ENCODE measurements at regions not wholly inside any gene's neighbourhood (a gene's known extent, or its start where the extent isn't known, plus 50 kb on each side); places are given as distances from the start of the nearest gene placed in this dataset.

DNA sequence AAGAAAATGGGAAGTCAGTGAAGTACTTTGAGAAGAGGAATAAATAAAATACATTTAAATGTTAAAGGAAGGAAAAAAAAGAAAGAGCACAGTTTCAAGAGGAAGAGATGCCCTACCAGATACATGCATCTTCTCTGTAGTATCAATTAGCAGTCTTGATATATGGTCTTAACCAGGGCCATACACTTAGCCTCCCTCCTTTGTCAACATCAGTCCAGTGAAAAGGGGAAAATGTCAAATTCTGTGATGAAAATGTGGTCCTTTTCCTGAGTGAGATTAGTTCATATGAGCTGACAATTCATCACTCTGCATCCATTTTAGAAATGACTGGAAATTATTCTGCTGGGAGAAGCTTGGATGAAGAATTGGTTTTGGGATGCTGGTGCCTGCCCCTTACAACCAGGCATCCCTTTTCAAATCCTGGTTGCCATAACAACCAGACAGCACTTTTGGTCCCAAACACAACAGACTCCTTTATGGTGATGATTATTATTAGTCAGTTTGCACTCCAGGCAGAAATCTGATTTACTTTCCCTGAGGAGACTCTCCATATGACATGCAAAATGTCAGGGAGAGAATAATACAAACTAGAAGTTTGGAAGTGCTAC, 933.6 kb upstream of the CDH8 start:
- H3K27me3 ChIP-seq (ENCODE audit: insufficient read depth, low read length) = no peaks in the 10 kb centered on the region
- H2BK12ac ChIP-seq (ENCODE audit: insufficient read length, low read depth, low read length) = no peak overlapping the region
- no peak overlapping the region for H3K56ac ChIP-seq (ENCODE audit: insufficient read length, low read depth, low read length)
- H3K4me2 ChIP-seq (ENCODE audit: insufficient read depth, insufficient read length, low read length) = no peak overlapping the region
- DNase-seq = no peak
- H3K9me3 ChIP-seq (ENCODE audit: control insufficient read depth, low read depth, low read length) = no peaks in the 10 kb centered on the region
- no peaks in the 10 kb centered on the region for H3K23me2 ChIP-seq (ENCODE audit: insufficient read length, low read depth, low read length, poor library complexity, severe bottlenecking)
- H4K8ac ChIP-seq (replicated peaks; ENCODE audit: insufficient read length, low read depth, low read length) = no peak overlapping the region
- H2AFZ ChIP-seq (ENCODE audit: low read length) = no peak overlapping the region
- no peak overlapping the region for H3K23ac ChIP-seq (ENCODE audit: insufficient read length, low read depth, low read length)
- H4K91ac ChIP-seq (ENCODE audit: insufficient read length, low read depth, low read length) = no peak overlapping the region
- H3K18ac ChIP-seq (ENCODE audit: insufficient read length, low read depth, low read length) = no peak overlapping the region
- no peak overlapping the region for H2BK5ac ChIP-seq (ENCODE audit: insufficient read length, low read length)
- Mint-ChIP-seq H3K27ac (no peak overlapping the region), H3K27me3 (ENCODE audit: low read depth) (no peaks in the 10 kb centered on the region), H3K36me3 (ENCODE audit: insufficient read depth in 1 of 3, low read depth in 3 of 3) (peaks cover 0 to 5% (median 0%) of the 10 kb centered on the region in 3 experiments; a peak in 1 of 7 replicates), H3K4me3 (no peak overlapping the region), H3K4me1 (no peaks in the 10 kb centered on the region), H3K9me3 (no peaks in the 10 kb centered on the region; a peak in 1 of 5 replicates)
- no peak overlapping the region for H2BK15ac ChIP-seq (ENCODE audit: low read depth, low read length)
- H3K79me1 ChIP-seq (ENCODE audit: insufficient read depth, low read depth, low read length, poor library complexity, severe bottlenecking) = no peaks in the 10 kb centered on the region
- H3K9ac ChIP-seq (ENCODE audit: extremely low read depth, insufficient read length, low read length) = no peak overlapping the region
- no peaks in the 10 kb centered on the region for H3K4me1 ChIP-seq (ENCODE audit: insufficient read depth, low read length)
- no peak overlapping the region for H2BK120ac ChIP-seq (ENCODE audit: low read depth, low read length, poor library complexity, severe bottlenecking)
- TF ChIP-seq, protein P1, sequence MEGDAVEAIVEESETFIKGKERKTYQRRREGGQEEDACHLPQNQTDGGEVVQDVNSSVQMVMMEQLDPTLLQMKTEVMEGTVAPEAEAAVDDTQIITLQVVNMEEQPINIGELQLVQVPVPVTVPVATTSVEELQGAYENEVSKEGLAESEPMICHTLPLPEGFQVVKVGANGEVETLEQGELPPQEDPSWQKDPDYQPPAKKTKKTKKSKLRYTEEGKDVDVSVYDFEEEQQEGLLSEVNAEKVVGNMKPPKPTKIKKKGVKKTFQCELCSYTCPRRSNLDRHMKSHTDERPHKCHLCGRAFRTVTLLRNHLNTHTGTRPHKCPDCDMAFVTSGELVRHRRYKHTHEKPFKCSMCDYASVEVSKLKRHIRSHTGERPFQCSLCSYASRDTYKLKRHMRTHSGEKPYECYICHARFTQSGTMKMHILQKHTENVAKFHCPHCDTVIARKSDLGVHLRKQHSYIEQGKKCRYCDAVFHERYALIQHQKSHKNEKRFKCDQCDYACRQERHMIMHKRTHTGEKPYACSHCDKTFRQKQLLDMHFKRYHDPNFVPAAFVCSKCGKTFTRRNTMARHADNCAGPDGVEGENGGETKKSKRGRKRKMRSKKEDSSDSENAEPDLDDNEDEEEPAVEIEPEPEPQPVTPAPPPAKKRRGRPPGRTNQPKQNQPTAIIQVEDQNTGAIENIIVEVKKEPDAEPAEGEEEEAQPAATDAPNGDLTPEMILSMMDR (conservative IDR thresholded peaks at IDR 0.05) = no peak
- H3K4ac ChIP-seq (ENCODE audit: low read depth, low read length) = no peak overlapping the region
- no peak overlapping the region for H2AK5ac ChIP-seq (ENCODE audit: insufficient read length, low read length)
- H3K79me2 ChIP-seq (ENCODE audit: insufficient read depth, low read length) = no peaks in the 10 kb centered on the region
- H2BK20ac ChIP-seq (ENCODE audit: low read depth, low read length, poor library complexity, severe bottlenecking) = no peak overlapping the region
- H4K5ac ChIP-seq (ENCODE audit: insufficient read length, low read depth, low read length) = no peak overlapping the region
- H3K14ac ChIP-seq (ENCODE audit: insufficient read depth, low read length) = no peak overlapping the region
- H3K27ac ChIP-seq (ENCODE audit: insufficient read length, low read depth, low read length) = no peak overlapping the region
- H3T11ph ChIP-seq (ENCODE audit: low read length) = no peak overlapping the region
- no peaks in the 10 kb centered on the region for H4K20me1 ChIP-seq (ENCODE audit: control insufficient read depth, insufficient read depth, insufficient read length)

Data from H9 (cell line).